Neural crest cell (in vitro differentiated cells): ENCODE measurements at regions not wholly inside any gene's neighbourhood (a gene's known extent, or its start where the extent isn't known, plus 50 kb on each side); places are given as distances from the start of the nearest gene placed in this dataset.

Experiments used
- DNase-seq: peaks from one replicate; pipeline ENCODE4 v3.0.0; 2021; ENCODE audit warnings: low read depth, mixed read lengths, low spot score
- H3K27ac Mint-ChIP-seq: one replicate; pipeline ENCODE4 v1.8.0; 2021; ENCODE audit warnings: mild to moderate bottlenecking, mixed read lengths; ENCODE audit not compliant: unreplicated experiment
- H3K27me3 Mint-ChIP-seq: 2 replicates; pipeline ENCODE4 v1.8.0; 2021; ENCODE audit warnings: low read depth, mild to moderate bottlenecking, mixed read lengths
- H3K36me3 Mint-ChIP-seq: 2 replicates; pipeline ENCODE4 v1.8.0; 2021; ENCODE audit warnings: low read depth, mild to moderate bottlenecking, mixed read lengths
- H3K4me1 Mint-ChIP-seq: 2 replicates; pipeline ENCODE4 v1.8.0; 2021; ENCODE audit warnings: mixed read lengths
- H3K4me3 Mint-ChIP-seq: one replicate; pipeline ENCODE4 v1.8.0; 2021; ENCODE audit warnings: mild to moderate bottlenecking, mixed read lengths
- H3K9me3 Mint-ChIP-seq: 2 replicates; pipeline ENCODE4 v1.8.0; 2021; ENCODE audit warnings: mixed read lengths
- TF ChIP-seq, protein P1 (sequence below): fragments of 200-600 bp; sonication (generic); conservative IDR thresholded peaks from 2 replicates; pipeline ENCODE4 v1.5.0; 2021; ENCODE audit warnings: antibody characterized with exemption, mild to moderate bottlenecking

DNA sequence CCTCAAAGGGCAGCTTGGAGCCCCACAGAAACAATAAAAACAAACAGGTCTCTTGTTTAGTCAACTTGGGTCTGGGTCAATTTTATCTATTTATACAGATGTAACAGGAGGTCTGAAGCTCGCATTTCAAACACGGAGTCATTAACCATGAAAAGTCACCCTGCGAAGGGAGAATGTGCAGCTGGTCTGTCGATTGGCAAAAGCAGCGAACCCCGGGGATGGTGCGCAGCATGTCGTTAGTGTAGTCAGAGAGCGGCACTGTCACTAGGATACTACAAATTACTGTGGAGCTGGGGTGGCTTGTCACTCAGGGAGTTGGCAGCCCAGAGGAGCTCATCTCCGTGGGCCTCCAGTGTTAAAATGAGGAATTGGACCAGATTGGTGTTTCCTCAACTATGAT lies 190.4 kb upstream of the ARG1 start:
- Mint-ChIP-seq H3K36me3 (peaks cover 3% of the 10 kb centered on the region), H3K9me3 (no peaks in the 10 kb centered on the region), H3K4me3 (no peak overlapping the region), H3K27ac (no peak overlapping the region), H3K4me1 (peaks cover 26% of the 10 kb centered on the region), H3K27me3 (no peaks in the 10 kb centered on the region)
- TF ChIP-seq, protein P1, sequence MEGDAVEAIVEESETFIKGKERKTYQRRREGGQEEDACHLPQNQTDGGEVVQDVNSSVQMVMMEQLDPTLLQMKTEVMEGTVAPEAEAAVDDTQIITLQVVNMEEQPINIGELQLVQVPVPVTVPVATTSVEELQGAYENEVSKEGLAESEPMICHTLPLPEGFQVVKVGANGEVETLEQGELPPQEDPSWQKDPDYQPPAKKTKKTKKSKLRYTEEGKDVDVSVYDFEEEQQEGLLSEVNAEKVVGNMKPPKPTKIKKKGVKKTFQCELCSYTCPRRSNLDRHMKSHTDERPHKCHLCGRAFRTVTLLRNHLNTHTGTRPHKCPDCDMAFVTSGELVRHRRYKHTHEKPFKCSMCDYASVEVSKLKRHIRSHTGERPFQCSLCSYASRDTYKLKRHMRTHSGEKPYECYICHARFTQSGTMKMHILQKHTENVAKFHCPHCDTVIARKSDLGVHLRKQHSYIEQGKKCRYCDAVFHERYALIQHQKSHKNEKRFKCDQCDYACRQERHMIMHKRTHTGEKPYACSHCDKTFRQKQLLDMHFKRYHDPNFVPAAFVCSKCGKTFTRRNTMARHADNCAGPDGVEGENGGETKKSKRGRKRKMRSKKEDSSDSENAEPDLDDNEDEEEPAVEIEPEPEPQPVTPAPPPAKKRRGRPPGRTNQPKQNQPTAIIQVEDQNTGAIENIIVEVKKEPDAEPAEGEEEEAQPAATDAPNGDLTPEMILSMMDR, result no peak
- DNase-seq, result no peak

DNA sequence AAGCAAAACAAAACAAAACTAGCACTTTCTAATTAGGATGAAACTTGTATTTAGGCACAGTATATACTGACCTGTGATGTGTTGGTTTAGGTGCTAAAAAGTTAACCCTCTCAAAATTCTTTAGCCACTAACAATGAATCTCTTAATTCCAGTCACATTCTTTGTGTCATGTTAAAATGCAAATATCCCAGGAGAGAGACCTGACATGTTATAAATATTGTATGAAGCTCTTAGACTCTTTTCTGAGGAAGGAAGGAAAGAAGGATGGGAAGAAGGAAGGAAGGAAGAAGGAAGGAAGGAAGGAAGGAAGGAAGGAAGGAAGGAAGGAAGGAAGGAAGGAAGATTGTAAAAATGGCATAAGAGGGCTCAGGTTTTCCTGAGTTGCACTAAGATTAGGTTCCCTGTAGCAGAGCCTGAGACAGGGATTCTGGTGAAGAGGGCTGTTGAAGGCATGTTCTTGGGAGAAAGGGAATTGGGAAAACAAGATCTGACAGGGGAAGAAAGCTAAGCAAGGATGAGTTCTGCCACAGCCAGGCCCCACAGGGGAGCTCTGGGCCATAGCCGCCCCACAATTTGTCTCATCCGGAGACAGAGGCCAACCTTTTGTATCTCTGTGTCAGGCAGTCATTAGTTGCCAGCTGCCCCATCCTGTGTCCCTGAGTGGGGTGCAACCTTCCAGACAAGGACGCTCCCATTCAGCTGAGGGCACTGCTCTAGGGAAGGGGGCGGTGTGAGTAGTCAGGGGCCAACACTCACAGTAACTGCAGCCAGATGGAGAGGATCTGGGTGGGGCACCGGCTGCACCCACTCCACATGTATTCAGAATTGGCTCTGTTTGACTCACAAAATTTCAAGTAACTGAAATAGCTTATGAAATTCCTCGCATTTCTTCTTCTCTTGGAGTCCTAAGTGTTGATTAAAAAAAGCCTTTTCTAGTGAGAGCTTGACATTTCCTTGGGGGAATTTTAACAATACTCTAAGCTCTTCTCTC lies 189.3 kb upstream of the ARG1 start:
- no peak overlapping the region for H3K27ac Mint-ChIP-seq

DNA sequence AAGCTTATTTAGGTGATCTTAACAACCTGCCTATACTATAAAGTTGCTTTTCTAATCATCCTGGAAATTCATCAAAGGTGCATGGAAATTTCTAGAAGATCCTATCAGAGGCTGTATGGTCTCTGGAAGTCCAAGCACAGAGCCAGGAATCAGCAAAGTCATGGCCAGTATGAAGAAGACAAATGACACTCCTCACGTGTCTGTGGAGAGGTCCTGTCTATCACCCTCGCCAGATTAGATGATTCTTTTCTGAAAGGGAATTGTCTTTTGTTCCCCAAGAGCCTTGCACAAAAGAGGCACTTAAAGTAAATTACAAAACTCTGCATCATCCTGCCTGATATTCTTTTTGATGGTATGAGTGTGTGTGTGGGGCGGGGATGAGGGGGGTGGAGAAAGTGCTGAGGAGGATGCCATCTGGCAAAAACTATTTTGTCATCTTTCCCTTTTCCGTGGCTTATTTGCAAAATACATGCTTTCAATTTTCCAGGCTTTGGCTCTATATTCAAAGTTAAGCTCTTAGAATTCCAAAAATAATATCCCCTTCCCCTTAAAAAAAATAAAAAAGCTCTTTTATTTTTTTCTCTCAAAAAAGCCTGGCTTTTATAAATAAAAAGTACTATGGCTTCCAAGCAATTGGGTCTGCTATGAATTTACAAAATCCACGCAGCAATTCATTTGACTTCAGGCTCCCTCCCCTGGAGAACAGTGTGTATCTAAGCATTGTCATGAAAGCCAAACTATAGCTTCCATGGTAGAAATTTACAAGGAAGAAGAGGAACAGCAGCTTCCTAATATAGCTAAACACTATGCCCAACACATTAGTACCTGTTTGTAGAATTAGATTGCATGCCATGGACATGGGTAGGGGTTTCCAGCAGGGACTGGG lies 185.2 kb upstream of the ARG1 start:
- Mint-ChIP-seq H3K27ac (no peak overlapping the region), H3K4me3 (no peak overlapping the region), H3K4me1 (peaks cover 17% of the 10 kb centered on the region), H3K36me3 (peaks cover 3% of the 10 kb centered on the region), H3K27me3 (no peaks in the 10 kb centered on the region), H3K9me3 (no peaks in the 10 kb centered on the region)
- DNase-seq, result no peak
- TF ChIP-seq, protein P1, result no peak

More for the DNA sequence above, 189.3 kb upstream of the ARG1 start:
- TF ChIP-seq, protein P1, result no peak
- no peak for DNase-seq
- Mint-ChIP-seq H3K27me3 (no peaks in the 10 kb centered on the region), H3K36me3 (peaks cover 3% of the 10 kb centered on the region), H3K4me1 (peaks cover 26% of the 10 kb centered on the region), H3K9me3 (no peaks in the 10 kb centered on the region), H3K4me3 (no peak overlapping the region)

DNA sequence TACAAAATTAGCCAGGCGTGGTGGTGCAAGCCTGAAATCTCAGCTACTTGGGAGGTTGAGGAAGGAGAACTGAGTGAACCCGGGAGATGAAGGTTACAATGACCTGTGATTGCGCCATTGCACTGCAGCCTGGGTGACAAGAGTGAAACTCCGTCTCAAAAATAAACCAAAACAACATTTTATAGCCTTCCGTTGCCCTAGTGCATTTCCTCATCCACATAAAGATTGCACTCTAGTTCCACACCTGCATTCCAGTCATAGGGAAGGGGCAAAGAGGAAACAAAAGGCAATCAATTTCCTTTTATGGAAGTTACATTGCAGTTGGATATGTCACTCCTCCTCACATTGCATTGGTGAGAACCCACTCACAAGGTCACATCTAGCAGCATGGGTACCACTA lies 182.7 kb upstream of the ARG1 start:
- Mint-ChIP-seq H3K4me1 (no peaks in the 10 kb centered on the region), H3K27me3 (no peaks in the 10 kb centered on the region), H3K36me3 (peaks cover 3% of the 10 kb centered on the region), H3K9me3 (peaks cover 5% of the 10 kb centered on the region), H3K27ac (no peak overlapping the region), H3K4me3 (no peak overlapping the region)
- DNase-seq, result no peak
- TF ChIP-seq, protein P1, result no peak

DNA sequence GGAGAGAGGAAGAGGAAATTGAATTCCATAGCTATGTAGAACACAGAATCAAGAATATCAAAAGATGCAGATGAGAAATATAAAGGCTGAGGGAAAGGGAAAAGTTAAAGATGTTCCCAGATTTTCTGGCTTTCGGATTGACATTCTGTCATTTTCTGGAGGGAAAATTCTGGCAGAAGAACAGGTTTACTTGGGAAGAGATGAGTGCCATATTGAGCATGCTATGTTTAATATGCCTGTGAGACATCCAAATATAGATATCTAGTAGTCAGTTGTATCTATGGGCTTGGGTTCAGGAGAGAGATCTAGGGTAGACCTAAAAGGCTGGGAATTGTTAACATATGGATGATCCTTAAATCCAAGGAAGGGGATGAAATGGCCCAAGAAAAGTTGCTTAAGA lies 181.9 kb upstream of the ARG1 start:
- no peak for DNase-seq
- Mint-ChIP-seq H3K4me3 (no peak overlapping the region), H3K9me3 (peaks cover 5% of the 10 kb centered on the region), H3K27me3 (no peaks in the 10 kb centered on the region), H3K27ac (no peak overlapping the region), H3K36me3 (peaks cover under 1% of the 10 kb centered on the region), H3K4me1 (no peaks in the 10 kb centered on the region)
- TF ChIP-seq, protein P1, result no peak
